NCI-H1436 (cell line): ENCODE measurements at regions not wholly inside any gene's neighbourhood (a gene's known extent, or its start where the extent isn't known, plus 50 kb on each side); places are given as distances from the start of the nearest gene placed in this dataset.

Source experiments
- DNase-seq: peaks from one replicate; lab custom pipeline; 2025; lab: John Stamatoyannopoulos, UW

DNA sequence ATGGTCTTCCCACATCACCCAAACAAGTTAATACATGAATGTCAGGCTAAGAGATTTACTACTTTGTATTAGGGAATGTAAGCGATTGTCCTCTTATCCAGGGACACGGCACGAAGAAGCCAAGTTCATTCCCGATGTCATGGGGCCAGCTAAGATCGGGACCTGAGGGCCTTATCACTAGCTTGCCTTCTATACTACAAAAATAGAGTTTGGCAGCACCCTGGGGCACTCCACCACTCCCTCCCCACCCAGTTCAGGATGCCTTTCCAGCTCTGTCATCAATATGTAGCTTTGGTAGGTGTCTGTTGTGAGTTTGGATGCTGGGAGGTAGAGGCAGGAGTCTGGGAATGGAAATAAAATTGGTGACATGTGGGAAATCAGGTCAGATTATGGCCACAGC is 197.5 kb downstream of the ATG4C start:
- DNase-seq, result no peak

DNA sequence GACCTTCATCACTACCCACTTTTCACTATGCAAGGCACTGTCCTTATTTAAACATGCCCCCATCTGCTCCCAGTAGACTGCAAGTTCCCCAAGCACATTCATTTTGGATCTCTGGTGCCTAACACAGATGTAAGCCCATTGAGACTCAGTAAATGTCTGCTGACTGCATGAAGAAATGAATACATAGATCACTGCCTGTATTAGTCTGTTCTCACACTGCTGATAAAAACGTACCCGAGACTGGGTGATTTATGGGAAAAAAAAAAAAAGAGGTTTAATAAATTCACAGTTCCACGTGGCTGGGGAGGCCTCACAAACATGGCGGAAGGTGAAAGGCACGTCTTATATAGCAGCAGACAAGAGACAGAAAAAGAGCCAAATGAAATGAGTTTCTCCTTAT is 204.9 kb downstream of the ATG4C start:
- DNase-seq, result no peak

DNA sequence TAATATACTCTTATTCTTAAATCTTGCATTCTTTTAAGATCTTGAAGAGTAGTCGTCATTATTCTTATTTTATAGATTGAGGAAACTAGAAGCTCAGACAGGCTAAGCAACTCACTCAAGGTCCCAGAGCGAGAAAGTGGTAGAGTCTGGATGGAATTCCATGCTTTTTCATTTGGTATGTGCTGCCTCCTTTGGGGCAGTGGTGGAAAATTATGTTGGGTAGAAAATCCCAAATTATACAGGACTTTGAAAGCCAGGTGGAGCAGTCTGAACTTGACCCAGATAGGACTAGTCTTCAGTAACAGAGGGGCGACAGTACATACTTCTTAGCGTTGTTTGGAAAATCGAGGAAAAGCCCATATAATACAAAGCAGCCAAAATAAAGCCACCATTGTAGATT is 205.6 kb downstream of the ATG4C start:
- DNase-seq, result no peak

DNA sequence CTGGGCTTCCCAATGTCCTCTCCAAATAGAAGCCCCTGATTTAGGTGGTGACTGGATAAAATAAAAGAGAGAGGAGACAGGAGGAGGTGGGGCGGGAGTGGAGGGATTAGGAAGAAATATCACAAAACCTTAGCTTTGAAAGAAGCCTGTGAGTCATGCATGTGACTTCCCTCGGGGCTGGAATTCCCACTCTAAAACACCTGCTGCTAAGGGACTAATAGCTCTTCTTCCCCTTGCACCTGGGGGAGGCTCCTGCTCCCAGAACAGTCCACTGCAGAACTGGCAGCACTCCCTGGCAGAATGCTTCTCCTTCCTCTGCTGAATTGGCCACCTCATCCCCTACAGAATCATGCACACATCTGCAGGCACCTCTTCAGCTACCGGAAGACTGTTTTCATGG is 207.2 kb downstream of the ATG4C start:
- DNase-seq, result no peak

DNA sequence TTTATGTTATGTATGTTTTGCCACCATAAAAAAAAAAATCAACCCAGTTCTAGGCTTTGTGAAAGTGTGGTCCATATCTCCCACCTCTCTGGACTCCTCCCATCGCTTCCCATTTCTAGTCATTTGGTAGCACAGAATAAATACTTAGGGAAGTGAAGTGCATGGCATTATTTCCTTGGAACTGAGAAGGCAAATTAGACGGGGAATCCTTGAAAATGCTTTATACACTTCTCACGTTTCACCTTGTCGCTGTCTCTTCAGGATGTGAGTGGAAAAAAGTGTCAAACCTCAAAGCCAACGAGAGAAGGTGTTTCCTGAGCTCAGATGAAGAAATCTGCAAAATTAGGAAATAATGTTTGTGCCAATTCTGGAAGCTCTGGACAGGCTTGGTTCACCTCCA is 209.9 kb downstream of the ATG4C start:
- no peak for DNase-seq

DNA sequence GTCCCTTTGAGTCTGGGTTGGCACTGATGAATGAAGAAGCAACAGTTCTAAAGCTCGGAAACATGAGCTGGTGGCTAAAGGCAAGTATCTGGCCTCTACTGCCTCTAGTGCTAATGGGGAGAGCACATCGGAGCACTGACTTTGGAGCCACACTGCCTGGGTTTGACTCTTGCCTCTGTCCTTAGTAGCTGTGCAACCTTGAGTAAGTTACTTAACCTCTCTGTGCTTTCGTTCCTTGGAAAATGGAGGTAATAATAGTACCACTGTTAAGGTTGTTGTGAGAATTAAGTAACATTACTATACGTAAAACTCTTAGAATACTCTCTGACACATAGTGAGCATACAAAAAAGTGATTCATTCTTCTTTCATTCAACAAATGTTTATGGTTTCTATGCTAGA is 211.2 kb downstream of the ATG4C start:
- DNase-seq, result no peak

DNA sequence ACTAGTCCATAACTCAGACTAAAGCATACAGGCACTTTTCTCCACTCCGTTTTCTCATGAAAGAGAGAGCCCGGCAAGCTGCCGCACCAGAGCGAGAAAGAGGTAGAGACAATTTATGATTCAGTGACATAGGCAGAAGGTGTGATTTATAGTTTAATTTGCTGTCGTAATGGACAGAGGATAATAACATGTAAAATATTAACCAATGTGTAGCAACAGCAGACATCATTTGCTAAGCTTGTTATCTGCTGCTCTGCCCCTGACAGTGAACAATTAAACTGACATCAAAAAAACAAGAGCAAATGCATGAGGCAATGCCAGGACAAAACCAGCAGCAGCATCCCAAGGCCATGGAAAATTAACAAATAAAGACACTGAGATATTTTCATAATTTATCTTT is 214.0 kb downstream of the ATG4C start:
- no peak for DNase-seq

DNA sequence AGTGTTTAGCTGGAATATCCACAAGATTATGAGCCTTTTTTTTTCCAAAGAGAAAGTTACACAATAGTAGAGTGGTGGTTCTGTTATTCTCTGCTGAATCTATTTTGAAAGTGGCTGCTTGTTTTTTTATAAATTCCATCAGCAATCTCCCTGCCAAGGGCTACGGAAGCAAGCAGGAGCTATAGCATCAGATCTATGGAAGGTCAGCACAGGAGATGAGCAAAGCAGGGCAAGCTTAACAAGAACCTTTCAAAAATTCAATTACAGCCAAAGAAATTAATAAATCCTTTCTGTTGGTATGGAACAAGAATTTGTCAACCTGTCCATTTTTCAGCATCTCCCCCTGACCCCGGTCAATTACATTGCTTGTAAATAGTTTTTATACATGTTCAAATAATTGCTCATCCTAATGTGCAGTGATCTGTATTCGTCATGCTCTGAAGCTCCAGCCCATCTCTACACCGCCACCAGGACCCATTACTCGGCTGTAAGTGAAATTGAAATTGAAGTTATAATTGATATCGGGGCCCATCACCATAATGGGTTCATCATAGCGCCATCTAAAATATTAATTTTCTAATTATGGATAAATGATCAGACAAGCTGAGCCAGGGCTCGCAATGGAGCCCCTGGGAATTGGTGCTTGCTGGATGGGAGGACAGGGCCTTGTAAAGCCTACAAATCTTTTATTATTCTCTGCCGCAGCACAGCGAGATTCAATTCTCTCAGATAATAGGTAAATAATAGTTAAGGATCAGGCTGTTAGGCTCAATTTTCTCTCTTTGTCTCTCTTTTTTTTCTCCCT is 215.1 kb downstream of the ATG4C start:
- DNase-seq, result peak; percentile 32

DNA sequence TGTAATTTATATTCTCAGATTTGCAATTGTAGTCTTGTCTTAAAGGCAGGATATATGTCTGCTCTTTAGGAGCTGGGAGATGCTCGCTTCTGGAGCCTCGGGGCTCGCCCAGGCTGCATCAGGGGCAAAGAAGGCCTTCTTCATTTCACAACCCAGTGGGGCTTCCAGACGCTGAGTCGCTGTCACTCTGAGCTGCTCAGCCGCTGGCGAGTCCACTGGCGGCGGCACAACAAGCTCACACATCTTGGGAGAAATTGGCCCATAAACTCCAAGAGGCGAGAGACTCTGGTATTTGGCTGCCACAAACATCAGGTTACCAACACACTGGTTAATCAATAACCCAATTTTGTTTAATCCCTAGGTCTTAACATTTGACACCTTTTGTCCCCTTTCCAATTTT is 216.6 kb downstream of the ATG4C start:
- DNase-seq, result no peak

DNA sequence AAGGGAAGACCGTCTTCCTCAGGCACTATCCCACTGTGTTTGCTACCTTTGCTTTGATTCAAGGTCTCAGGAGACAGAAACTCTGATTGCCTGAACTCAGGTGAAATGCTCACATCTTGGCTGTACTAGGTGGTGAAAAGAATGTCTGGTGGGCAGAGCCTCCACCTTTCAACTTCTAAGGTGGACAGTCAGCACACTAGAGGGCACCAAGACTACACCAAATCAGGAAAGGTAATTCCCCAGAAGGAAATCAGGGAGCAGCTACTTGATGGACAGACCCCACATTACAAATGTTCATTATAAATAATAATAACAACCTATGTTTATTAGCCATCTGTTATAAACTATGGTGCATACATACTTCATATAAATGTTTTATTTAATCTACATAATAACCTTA is 220.9 kb downstream of the ATG4C start:
- DNase-seq, result no peak

DNA sequence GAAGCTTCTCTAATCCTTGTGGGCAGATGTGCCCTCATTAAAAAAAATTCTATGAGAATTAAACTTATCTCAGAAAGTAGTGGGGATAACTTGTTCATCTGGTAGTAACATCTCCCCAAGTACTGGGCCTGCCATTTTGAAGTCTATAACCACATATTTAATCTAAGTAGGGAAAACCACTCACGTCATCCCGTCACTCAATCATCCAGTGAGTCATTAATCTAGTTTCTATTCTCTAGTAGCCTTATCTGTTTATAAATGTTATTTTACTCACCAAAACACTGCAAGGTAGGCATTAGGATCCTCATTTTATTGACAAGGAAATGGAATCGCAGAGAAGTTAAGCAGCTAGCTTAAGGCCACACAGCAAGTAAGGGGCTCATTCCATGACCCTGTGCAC is 221.9 kb downstream of the ATG4C start:
- DNase-seq, result no peak

DNA sequence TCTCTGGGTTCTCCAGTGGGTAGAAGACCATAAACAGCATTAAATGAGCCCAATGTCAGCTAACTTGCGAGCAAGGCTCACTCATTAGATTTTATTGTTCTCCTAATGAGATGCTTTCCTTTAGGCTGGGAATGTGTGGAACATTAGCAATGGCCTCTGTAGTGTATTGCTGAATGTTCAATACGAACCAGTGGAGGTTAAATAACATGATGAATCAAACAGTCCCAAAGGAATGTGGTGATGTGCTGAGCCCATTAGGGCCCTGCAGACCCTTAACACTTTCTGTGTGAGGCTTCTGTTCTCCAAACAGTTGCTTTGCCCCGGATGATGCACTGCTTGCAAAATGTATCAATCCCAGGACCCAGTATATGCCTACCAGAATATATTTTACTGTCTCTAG is 225.5 kb downstream of the ATG4C start:
- no peak for DNase-seq

DNA sequence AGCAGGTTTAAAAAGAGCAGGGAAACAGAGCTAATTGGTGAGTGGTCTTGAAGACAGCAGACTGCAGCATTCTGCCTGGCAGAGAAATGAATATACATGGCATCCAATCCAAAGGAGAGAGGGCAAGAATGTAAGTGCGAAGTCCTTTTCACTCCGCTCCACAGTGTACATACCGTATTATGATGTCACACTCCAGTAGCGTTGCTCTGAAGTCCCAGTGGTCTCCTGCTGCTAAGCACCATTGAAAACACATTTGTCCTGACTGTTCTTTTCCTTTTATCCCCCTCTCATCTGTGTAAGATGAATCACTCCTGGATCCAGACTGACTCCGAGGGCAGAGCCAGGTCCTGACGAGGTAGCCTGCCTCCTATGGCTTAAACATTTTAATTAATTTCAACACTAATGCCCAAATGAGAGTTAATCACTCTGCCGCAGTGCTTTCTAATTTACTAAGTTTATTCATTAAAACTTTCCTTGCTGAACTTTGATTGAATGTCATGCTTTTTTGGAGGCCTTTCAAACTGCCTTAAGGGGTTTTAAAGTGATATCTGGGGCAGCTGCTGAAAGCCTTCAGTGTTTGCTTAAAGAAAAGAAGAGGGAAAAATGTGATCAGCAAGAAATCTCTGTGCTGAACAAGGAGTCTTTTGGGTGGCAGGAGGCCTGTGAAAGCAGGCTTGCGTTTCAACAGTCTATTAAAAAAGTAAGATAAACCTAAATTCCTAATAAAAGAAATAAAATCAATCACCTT is 227.2 kb downstream of the ATG4C start:
- no peak for DNase-seq

DNA sequence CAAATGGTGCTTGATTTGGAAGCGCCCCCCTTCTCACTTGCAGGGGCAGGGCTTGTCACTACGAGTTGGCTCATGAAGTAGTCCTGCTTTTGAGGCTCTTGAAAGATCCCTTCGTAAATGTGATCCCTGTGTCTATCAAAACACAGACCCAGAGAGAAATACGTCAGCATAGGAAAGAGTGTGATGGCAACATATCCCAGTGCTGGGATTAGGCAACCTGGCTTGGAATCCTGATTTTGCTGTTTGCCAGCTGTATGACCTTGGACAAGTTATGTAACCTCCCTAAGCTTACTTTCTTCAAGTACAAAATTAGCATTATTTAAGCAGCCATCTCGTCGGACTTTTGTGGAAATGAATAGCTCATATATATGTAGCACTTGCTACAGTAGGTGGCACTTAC is 228.4 kb downstream of the ATG4C start:
- DNase-seq, result no peak

DNA sequence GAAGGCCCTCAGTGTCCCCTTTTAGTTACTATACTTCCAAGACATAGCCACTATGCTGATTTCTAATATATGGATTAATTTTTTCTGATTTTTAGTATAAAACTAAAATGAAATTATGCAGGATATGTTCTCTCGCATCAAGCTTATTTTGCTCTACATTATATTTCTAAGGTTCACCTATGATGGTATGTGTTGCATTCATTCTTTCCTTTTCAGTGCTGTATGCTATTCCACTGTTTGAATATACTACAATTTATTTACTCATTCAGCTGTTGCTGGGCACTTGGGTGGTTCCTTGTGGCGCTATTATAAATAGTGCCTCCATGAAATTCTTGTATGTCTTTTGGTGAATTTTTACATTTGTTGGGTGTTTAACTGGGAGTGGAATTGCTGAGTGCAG is 230.3 kb downstream of the ATG4C start:
- no peak for DNase-seq

DNA sequence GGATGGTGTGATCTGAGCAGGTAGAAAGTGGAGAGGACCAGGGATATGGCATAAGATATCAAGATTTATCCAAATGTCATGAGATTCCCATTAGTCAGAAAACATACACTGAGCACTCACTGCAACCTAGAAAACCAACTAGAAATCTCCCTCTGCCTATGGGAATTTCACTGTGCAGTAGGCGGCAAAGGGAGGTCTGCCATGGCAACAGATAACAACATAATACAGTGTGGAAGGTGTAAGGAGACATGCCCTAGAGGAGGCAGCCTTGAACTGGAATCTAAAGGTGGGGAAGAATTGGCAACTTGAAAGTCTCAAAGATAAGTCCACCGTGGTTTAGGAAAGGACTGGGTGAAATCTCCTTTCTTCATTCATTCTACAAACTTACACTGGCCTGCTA is 238.4 kb downstream of the ATG4C start:
- no peak for DNase-seq

DNA sequence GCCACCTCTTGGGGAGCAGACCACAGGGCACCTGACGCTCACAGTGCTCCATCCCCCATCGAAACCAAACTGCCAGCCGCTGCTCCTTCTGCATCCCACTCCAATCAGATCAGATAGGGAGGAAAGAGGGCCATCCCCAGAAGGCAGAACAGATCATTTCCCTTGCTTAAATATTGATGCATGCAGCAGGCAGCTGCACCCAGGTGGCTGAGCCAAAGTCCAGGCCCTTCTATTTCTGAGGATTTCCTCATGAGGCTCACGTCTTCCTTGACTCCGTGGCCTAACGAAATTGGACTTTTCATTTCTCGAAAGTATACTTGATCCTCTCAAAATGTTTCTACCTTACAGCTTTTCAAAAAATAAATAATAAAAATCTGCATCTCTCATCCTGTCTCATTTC is 239.2 kb downstream of the ATG4C start:
- DNase-seq, result no peak

DNA sequence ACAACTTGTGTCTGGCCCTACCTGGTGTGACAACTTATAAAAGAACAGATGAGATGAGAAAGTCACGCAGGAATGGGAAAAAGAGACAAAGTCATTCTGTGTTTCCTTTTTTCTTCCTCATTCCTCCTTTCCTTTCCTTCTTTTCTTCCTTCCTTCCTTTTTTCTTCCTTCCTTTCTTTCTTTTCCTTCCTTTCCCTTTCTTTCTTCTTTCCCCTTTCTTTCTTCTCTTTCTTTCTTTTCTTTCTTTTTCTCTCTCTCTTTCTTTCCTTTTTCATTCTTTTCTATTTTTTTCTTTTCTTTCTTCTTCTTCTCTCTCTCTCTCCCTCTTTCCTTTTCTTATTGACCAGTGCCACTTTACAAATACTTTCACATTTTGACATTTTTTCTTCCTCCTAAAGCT is 239.7 kb downstream of the ATG4C start:
- no peak for DNase-seq

DNA sequence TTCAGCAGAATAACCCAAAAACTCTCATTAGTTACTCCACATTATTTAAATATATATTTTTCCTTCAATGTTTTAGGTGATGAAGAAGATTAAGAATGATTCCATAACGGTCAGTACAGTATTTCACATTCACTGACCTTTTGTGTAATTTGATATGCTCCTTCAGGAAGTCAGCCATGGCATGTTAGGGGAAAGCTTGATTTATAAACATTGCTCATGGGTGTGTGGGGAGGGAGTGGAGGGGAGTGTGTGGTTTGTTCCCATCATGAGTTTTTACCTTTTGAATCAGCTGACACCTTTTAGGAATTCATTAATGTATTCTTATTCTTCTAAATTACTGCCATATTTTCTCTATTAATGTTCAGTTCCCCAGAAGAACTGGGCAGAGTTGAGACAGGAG is 240.2 kb downstream of the ATG4C start:
- no peak for DNase-seq

DNA sequence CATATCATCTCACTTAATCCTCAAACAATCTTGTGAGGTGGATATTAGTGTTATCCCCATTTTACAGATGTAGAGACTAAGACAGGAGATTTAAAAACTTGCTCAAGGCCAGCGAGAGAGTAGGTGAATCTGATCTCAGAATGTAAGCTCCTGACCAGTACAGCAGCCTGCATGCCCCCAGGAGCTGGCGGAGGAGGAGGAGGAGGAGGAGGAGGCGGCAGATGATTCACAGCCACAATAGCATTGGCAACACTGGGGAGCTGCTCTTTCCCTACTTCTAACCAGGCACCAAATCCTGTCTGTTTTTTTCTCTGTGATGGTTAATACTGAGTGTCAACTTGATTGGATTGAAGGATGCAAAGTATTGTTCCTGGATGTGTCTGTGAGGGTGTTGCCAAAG is 243.2 kb downstream of the ATG4C start:
- DNase-seq, result no peak

DNA sequence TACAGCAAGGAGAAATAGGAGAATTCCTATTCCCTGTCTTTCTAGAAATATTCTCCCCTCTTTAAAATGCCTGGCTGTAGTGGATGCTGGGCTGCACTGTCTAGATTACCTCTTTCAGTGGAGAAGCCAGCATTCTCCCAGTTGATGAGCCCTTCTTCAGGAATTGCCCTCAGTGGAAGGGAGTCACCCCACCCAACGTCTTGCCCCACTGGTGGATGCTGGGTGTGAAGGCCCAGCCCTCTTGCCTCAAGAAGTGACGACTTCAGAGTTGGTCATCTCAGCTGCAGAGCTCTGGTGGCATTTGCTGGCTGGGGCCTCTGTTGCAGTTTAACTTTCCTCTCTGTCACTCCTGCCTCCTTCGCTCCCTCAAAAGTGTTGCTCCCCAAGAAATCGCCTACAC is 248.2 kb downstream of the ATG4C start:
- no peak for DNase-seq

DNA sequence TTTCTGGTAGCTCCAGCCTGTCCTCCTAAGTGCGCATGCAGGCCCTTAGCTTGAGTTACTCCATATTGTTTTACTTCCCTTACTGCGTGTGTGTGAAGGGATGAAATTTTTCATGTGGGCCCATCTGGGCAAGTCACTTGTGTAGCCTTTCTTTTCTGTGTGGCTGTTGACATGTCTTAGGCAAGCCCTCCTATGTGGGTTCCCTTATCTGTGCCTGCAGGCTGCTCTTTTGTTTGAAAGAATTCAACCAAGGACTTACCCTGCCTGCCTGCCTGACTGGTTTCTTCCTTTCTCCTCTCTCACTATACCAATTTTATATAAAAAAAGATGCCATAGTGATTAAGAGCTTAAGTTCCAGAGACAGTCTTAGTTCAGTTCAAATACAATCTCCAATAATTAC is 249.3 kb downstream of the ATG4C start:
- no peak for DNase-seq

DNA sequence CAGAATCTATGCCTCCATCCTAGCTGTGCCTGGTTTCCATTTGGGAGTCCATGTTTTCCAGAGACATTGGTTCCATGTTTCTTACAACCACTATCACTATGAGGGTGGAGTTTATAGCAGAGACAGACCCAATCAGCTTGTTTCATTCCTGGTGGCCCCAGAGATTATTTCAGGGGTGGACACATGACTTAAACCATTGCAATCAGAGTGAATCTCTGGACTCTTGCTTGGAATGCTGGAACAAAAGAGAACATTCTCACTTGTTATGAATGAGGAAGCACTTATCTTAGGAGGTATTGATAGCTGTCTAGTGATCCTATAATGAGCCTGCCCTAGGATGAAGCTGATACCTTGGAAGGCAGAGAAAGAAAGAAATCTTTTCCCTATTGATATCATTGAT is 250.3 kb downstream of the ATG4C start:
- DNase-seq, result no peak

DNA sequence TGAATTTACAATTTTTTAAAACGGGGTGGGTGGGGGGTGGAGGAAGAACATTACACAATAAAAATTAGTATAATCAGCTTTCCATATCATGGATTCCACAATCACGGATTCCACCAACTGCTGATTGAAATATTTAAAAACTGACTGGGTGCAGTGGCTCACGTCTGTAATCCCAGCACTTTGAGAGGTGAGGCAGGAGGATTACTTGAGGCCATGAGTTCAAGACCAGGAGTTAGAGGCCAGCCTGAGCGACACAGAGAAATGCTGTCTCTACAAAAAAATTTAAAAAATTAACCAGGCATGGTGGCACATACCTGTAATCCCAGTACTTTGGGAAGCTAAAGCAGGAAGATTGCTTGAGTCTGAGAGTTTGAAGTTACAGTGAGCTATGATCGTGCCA is 254.7 kb downstream of the ATG4C start:
- DNase-seq, result no peak
